ENCODE measurements at regions not wholly inside any gene's neighbourhood (a gene's known extent, or its start where the extent isn't known, plus 50 kb on each side); places are given as distances from the start of the nearest gene placed in this dataset.
"Not testable (repeated sequence)": the region's sequence is repeated elsewhere in the genome, so short reads cannot be mapped to it uniquely, and the experiment has no call there.

GRCh38 chr21:27371115-27371974, 404.5 kb upstream of the ADAMTS5 start:
- no peak for DNase-seq (ENCODE audit: low spot score)

GRCh38 chr21:27369978-27370571, 403.2 kb upstream of the ADAMTS5 start:
- no peak for DNase-seq (ENCODE audit: low spot score)

- DNase-seq (ENCODE audit: low spot score) = no peak
Observed at GRCh38 chr21:27369234-27369633, 402.3 kb upstream of the ADAMTS5 start.

- no peak for DNase-seq (ENCODE audit: low spot score)
Observed at GRCh38 chr21:27366646-27367235, 399.9 kb upstream of the ADAMTS5 start.

GRCh38 chr21:27366036-27366435, 399.1 kb upstream of the ADAMTS5 start:
- DNase-seq (ENCODE audit: low spot score) = no peak

- no peak for DNase-seq (ENCODE audit: low spot score)
Observed at GRCh38 chr21:27365394-27365793, 398.5 kb upstream of the ADAMTS5 start.

- no peak for DNase-seq (ENCODE audit: low spot score)
Observed at GRCh38 chr21:27363719-27364477, 397.0 kb upstream of the ADAMTS5 start.

GRCh38 chr21:27362249-27362648, 395.4 kb upstream of the ADAMTS5 start:
- no peak for DNase-seq (ENCODE audit: low spot score)

- DNase-seq (ENCODE audit: low spot score) = no peak
Observed at GRCh38 chr21:27359141-27359540, 392.3 kb upstream of the ADAMTS5 start.

GRCh38 chr21:27352885-27353284, 386.0 kb upstream of the ADAMTS5 start:
- no peak for DNase-seq (ENCODE audit: low spot score)

- no peak for DNase-seq (ENCODE audit: low spot score)
Observed at GRCh38 chr21:27346041-27346448, 379.2 kb upstream of the ADAMTS5 start.

GRCh38 chr21:27339902-27340301, 373.0 kb upstream of the ADAMTS5 start:
- no peak for DNase-seq (ENCODE audit: low spot score)

GRCh38 chr21:27338007-27338406, 371.1 kb upstream of the ADAMTS5 start:
- DNase-seq (ENCODE audit: low spot score) = not testable (repeated sequence)

GRCh38 chr21:27333096-27333495, 366.2 kb upstream of the ADAMTS5 start:
- no peak for DNase-seq (ENCODE audit: low spot score)

- DNase-seq (ENCODE audit: low spot score) = no peak
Observed at GRCh38 chr21:27329255-27329851, 362.5 kb upstream of the ADAMTS5 start.

GRCh38 chr21:27326301-27326700, 359.4 kb upstream of the ADAMTS5 start:
- DNase-seq (ENCODE audit: low spot score) = no peak

GRCh38 chr21:27323331-27323730, 356.4 kb upstream of the ADAMTS5 start:
- no peak for DNase-seq (ENCODE audit: low spot score)

GRCh38 chr21:27321791-27322190, 354.9 kb upstream of the ADAMTS5 start:
- no peak for DNase-seq (ENCODE audit: low spot score)

GRCh38 chr21:27320868-27321267, 354.0 kb upstream of the ADAMTS5 start:
- DNase-seq (ENCODE audit: low spot score) = no peak

- DNase-seq (ENCODE audit: low spot score) = not testable (repeated sequence)
Observed at GRCh38 chr21:27317601-27318000, 350.7 kb upstream of the ADAMTS5 start.

- DNase-seq (ENCODE audit: low spot score) = no peak
Observed at GRCh38 chr21:27315373-27315772, 348.5 kb upstream of the ADAMTS5 start.

GRCh38 chr21:27314131-27314530, 347.2 kb upstream of the ADAMTS5 start:
- DNase-seq (ENCODE audit: low spot score) = no peak
